HCT116 (cell line): ENCODE measurements at regions not wholly inside any gene's neighbourhood (a gene's known extent, or its start where the extent isn't known, plus 50 kb on each side); places are given as distances from the start of the nearest gene placed in this dataset.

ENCODE experiments used
- ATAC-seq: fragments of 200-7000 bp; cut with Tn5 transposase; 2 replicates; pipeline ENCODE4 v1.9.1; 2020; ENCODE audit warnings: mild to moderate bottlenecking, moderate library complexity
- BruUV-seq: library from RNA; stranded (reverse); fragments of 400-500 nt; replicated peaks from 2 replicates; lab custom pipeline; 2021; lab: Mats Ljungman, UMichigan
- CTCF ChIA-PET: fragments of 300-600 bp; sonication (Branson Sonifier 250); formaldehyde crosslinking; loops from one replicate; lab custom pipeline; 2021; ENCODE audit warnings: antibody characterized with exemption; lab: Charles Lee
- POLR2A ChIA-PET: fragments of 300-600, 350-600 bp; sonication (Branson Sonifier 250); formaldehyde crosslinking; loops from one replicate; lab custom pipeline; 2021; ENCODE audit warnings: antibody characterized with exemption; lab: Charles Lee
- RAD21 ChIA-PET, 2 experiments: fragments of 300-600 bp; sonication (Branson Sonifier 250); formaldehyde crosslinking; loops; one replicate each; lab custom pipeline; 2023; ENCODE audit warnings: low total read pairs in 2 of 2; ENCODE audit not compliant: uncharacterized antibody in 2 of 2, unreplicated experiment in 2 of 2, low non-redundant PET in 1 of 2; lab: Charles Lee
- DNase-seq: peaks from one replicate; pipeline ENCODE4 v3.0.0-alpha.2; 2010; ENCODE audit warnings: low read depth, low spot score
- H2AFZ ChIP-seq: fragments of 200-600 bp; shearing (Covaris generic), sonication (generic); 2 replicates; pipeline ENCODE4 v1.6.1; 2017; ENCODE audit warnings: low read depth, mixed run types, mixed read lengths, antibody characterized with exemption, low read length; ENCODE audit not compliant: poor library complexity, severe bottlenecking
- H3K27ac ChIP-seq: 2 replicates; pipeline ENCODE4 v1.5.1; 2012; ENCODE audit warnings: low read depth, low read length
- H3K27me3 ChIP-seq: fragments of 200-600 bp; sonication (generic); 2 replicates; pipeline ENCODE4 v1.6.1; 2016; ENCODE audit warnings: mixed run types, low read length, mixed read lengths; ENCODE audit not compliant: insufficient read depth
- H3K36me3 ChIP-seq, 2 experiments: fragments of 200-500 bp in 1 of 2; fragments of 200-600 bp in 1 of 2; sonication (Bioruptor generic) in 1 of 2; sonication (generic) in 1 of 2; 2 replicates each; pipeline versions ENCODE4 v1.5.1 to v1.6.1; 2014 to 2016; ENCODE audit warnings: low read length in 2 of 2, inconsistent platforms in 1 of 2, mixed read lengths in 1 of 2, mixed run types in 1 of 2; ENCODE audit not compliant: insufficient read depth in 2 of 2, control insufficient read depth in 1 of 2
- H3K4me1 ChIP-seq, 2 experiments: fragments of 200-600 bp in 1 of 2; sonication (generic) in 1 of 2; 2 replicates each; pipeline versions ENCODE4 v1.5.1 to v1.6.1; 2012 to 2017; ENCODE audit warnings: low read length in 2 of 2, inconsistent platforms in 1 of 2, mild to moderate bottlenecking in 1 of 2, mixed read lengths in 1 of 2, mixed run types in 1 of 2, moderate library complexity in 1 of 2; ENCODE audit not compliant: insufficient read depth in 2 of 2, control insufficient read depth in 1 of 2
- H3K4me2 ChIP-seq: fragments of 200-600 bp; sonication (generic); 2 replicates; pipeline ENCODE4 v1.6.1; 2017; ENCODE audit warnings: mixed run types, low read length, mixed read lengths
- H3K4me3 ChIP-seq, 2 experiments: fragments of 200-600 bp in 1 of 2; sonication (generic) in 1 of 2; replicated peaks in 1 of 2; 2 replicates each; pipeline ENCODE4 v1.5.1; 2011 to 2016; ENCODE audit warnings: low read length in 2 of 2, control low read depth in 1 of 2, low read depth in 1 of 2, mild to moderate bottlenecking in 1 of 2, mixed read lengths in 1 of 2, mixed run types in 1 of 2
- H3K79me2 ChIP-seq: fragments of 200-600 bp; sonication (generic); 2 replicates; pipeline ENCODE4 v1.6.1; 2017; ENCODE audit warnings: mild to moderate bottlenecking, mixed run types, low read length, moderate library complexity, mixed read lengths; ENCODE audit not compliant: insufficient read depth
- H3K9ac ChIP-seq: fragments of 200-600 bp; sonication (generic); 2 replicates; pipeline ENCODE4 v1.6.1; 2016; ENCODE audit warnings: low read length, mixed read lengths
- H3K9me2 ChIP-seq: fragments of 200-600 bp; sonication (generic), shearing (Covaris generic); 2 replicates; pipeline ENCODE4 v1.6.1; 2017; ENCODE audit warnings: mixed run types, mild to moderate bottlenecking, moderate library complexity; ENCODE audit not compliant: insufficient read depth
- H3K9me3 ChIP-seq, 2 experiments: fragments of 200-500 bp in 1 of 2; fragments of 200-600 bp in 1 of 2; sonication (Bioruptor generic) in 1 of 2; sonication (generic) in 1 of 2; 2 replicates each; pipeline ENCODE4 v1.6.1; 2014 to 2017; ENCODE audit warnings: low read length in 2 of 2, mixed read lengths in 2 of 2, inconsistent platforms in 1 of 2, low read depth in 1 of 2, mild to moderate bottlenecking in 1 of 2, mixed run types in 1 of 2, moderate library complexity in 1 of 2; ENCODE audit not compliant: control insufficient read depth in 1 of 2, insufficient read depth in 1 of 2
- H4K20me1 ChIP-seq: fragments of 200-600 bp; sonication (generic), shearing (Covaris generic); 2 replicates; pipeline ENCODE4 v1.6.1; 2017; ENCODE audit warnings: mixed run types, mild to moderate bottlenecking, moderate library complexity; ENCODE audit not compliant: insufficient read depth
- ATF3 ChIP-seq: IDR thresholded peaks from 2 replicates; pipeline ENCODE4 v1.6.1; 2012
- CTCF ChIP-seq, 3 experiments: fragments of 200-600 bp in 1 of 3; sonication (generic) in 1 of 3; IDR thresholded peaks in 2 of 3; conservative IDR thresholded peaks in 1 of 3; 2 replicates each; pipeline ENCODE4 v1.5.1; 2012 to 2017; ENCODE audit warnings: low read depth in 2 of 3, low read length in 2 of 3, antibody characterized with exemption in 1 of 3, borderline replicate concordance in 1 of 3, control low read depth in 1 of 3, mild to moderate bottlenecking in 1 of 3, mixed read lengths in 1 of 3, mixed run types in 1 of 3, moderate library complexity in 1 of 3; ENCODE audit not compliant: insufficient read depth in 1 of 3
- ELF1 ChIP-seq: IDR thresholded peaks from 2 replicates; pipeline ENCODE4 v1.6.1; 2012; ENCODE audit warnings: low read depth, borderline replicate concordance
- EZH2 ChIP-seq: fragments of 200-600 bp; sonication (generic); IDR thresholded peaks from 2 replicates; pipeline ENCODE4 v1.6.1; 2017; ENCODE audit warnings: antibody characterized with exemption, mixed run types
- POLR2A ChIP-seq: IDR thresholded peaks from 2 replicates; pipeline ENCODE4 v1.7.0; 2011; ENCODE audit warnings: borderline replicate concordance; ENCODE audit not compliant: insufficient read depth, insufficient read length; ENCODE audit errors: extremely low read depth
- YY1 ChIP-seq: IDR thresholded peaks from 2 replicates; pipeline ENCODE4 v1.6.1; 2011; ENCODE audit warnings: low read length, low read depth, moderate library complexity, mild to moderate bottlenecking; ENCODE audit not compliant: insufficient replicate concordance; ENCODE audit errors: extremely low read depth
- intact Hi-C: fragments of 100-400 bp; cut with micrococcal nuclease; formaldehyde crosslinking; loops from 2 replicates; pipeline ENCODE4 v1.10.0; 2022
- TF ChIP-seq, protein P1 (sequence below): IDR thresholded peaks from 2 replicates; pipeline ENCODE4 v1.6.1; 2012; ENCODE audit warnings: low read depth

DNA sequence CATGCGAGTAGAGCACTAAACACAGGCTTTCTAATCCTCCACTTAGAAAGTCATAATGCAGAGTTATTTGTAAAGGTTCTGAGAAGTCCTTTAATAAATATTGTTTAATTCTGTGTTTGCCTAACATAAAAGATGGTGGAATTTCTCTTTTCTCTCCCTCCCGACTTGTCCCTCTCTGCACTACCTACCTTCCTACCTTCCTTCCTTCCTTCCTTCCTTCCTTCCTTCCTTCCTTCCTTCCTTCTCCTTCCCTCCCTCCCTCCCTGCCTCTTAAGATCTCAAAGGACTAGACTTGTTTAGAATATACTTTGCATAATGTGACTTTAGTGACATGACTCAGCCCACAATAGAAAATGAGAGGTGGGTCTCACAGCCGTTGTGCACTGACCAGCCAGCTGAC is 156.3 kb upstream of the TAPT1 start:
- Histone ChIP-seq H3K9ac (no peak overlapping the region), H3K9me2 (no peaks in the 10 kb centered on the region), H3K79me2 (no peaks in the 10 kb centered on the region), H3K27me3 (peaks cover 19% of the 10 kb centered on the region), H3K9me3 (no peaks in the 10 kb centered on the region), H4K20me1 (no peaks in the 10 kb centered on the region), H3K4me1 (no peaks in the 10 kb centered on the region), H3K4me3 (no peak overlapping the region), H3K27ac (no peak overlapping the region), H2AFZ (no peak overlapping the region), H3K36me3 (no peaks in the 10 kb centered on the region), H3K4me2 (no peak overlapping the region)
- DNase-seq (no peak), ATAC-seq (no peak)
- RAD21 ChIA-PET = no interaction called here
- no TSS peak for BruUV-seq
- intact Hi-C loops = no loop called here
- TF ChIP-seq POLR2A = no peak
- TF ChIP-seq CTCF (IDR thresholded peaks at IDR 0.05 in 2 of 3, conservative IDR thresholded peaks at IDR 0.05 in 1 of 3; ENCODE audit: borderline replicate concordance in 1 of 3, insufficient read depth in 1 of 3, low read depth in 2 of 3, low read length in 2 of 3) = no peak
- TF ChIP-seq, protein P1, sequence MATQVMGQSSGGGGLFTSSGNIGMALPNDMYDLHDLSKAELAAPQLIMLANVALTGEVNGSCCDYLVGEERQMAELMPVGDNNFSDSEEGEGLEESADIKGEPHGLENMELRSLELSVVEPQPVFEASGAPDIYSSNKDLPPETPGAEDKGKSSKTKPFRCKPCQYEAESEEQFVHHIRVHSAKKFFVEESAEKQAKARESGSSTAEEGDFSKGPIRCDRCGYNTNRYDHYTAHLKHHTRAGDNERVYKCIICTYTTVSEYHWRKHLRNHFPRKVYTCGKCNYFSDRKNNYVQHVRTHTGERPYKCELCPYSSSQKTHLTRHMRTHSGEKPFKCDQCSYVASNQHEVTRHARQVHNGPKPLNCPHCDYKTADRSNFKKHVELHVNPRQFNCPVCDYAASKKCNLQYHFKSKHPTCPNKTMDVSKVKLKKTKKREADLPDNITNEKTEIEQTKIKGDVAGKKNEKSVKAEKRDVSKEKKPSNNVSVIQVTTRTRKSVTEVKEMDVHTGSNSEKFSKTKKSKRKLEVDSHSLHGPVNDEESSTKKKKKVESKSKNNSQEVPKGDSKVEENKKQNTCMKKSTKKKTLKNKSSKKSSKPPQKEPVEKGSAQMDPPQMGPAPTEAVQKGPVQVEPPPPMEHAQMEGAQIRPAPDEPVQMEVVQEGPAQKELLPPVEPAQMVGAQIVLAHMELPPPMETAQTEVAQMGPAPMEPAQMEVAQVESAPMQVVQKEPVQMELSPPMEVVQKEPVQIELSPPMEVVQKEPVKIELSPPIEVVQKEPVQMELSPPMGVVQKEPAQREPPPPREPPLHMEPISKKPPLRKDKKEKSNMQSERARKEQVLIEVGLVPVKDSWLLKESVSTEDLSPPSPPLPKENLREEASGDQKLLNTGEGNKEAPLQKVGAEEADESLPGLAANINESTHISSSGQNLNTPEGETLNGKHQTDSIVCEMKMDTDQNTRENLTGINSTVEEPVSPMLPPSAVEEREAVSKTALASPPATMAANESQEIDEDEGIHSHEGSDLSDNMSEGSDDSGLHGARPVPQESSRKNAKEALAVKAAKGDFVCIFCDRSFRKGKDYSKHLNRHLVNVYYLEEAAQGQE = no peak
- POLR2A ChIA-PET = no interaction called here
- CTCF ChIA-PET = no interaction called here

DNA sequence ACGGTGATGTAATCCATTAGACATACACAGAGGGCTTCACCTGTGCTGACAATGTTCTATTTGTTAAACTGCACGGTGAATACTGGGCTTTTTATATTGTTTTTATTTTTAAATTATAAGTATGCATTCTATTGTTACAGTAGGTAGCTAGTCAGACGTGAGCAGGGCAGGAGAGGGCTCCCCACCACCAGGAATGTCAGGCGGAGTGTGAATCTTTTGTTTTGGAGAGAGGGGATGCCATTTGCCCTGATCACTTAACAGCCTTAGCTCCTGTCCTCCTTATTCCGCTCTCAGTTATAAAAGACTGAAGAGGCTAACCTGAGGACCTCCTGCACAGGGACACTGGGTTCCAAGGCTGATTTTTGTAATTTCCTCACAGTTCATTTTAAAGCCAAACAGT is 151.6 kb upstream of the TAPT1 start:
- Histone ChIP-seq H3K4me1 (no peaks in the 10 kb centered on the region), H3K79me2 (no peaks in the 10 kb centered on the region), H3K9me2 (no peaks in the 10 kb centered on the region), H3K9ac (no peak overlapping the region), H4K20me1 (no peaks in the 10 kb centered on the region), H3K27me3 (peaks cover 9% of the 10 kb centered on the region; the same call in 1 of the 2 replicates), H2AFZ (no peak overlapping the region), H3K4me3 (no peak overlapping the region), H3K36me3 (no peaks in the 10 kb centered on the region), H3K4me2 (no peak overlapping the region), H3K27ac (no peak overlapping the region), H3K9me3 (no peaks in the 10 kb centered on the region)
- DNase-seq = no peak
- intact Hi-C loops = no loop called here
- ChIA-PET RAD21 (no interaction called here), CTCF (no interaction called here), POLR2A (no interaction called here)
- BruUV-seq = no TSS peak
- no peak for TF ChIP-seq ELF1
- TF ChIP-seq EZH2 = no peak
- no peak for TF ChIP-seq ATF3
- no peak for TF ChIP-seq YY1
- TF ChIP-seq CTCF (IDR thresholded peaks at IDR 0.05 in 2 of 3, conservative IDR thresholded peaks at IDR 0.05 in 1 of 3; ENCODE audit: borderline replicate concordance in 1 of 3, insufficient read depth in 1 of 3, low read depth in 2 of 3, low read length in 2 of 3) = no peak
- no peak for ATAC-seq
